ENCODE measurements at regions not wholly inside any gene's neighbourhood (a gene's known extent, or its start where the extent isn't known, plus 50 kb on each side); places are given as distances from the start of the nearest gene placed in this dataset.
"Not testable (repeated sequence)": the region's sequence is repeated elsewhere in the genome, so short reads cannot be mapped to it uniquely, and the experiment has no call there.

DNA sequence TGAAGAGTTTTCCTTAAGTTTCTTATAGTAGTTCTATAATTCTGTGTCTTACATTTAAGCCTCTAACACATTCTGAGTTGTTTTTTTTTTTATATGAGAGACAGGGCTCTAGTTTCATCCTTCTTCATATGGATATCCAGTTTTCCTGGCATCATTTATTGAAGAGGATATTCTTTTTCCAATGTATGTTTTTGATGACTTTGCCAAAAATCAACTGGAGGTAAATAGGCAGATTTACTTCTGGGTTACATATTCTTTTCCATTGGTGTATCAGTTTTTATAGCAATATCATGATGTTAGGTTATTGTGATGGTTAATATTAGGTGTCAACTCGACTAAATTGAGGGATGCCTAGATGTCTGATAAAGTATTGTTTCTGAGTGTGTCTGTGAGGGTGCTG is 650.7 kb upstream of the GRID2 start:
- Histone ChIP-seq H3K4me1 (no peaks in the 10 kb centered on the region), H3K27ac (no peak overlapping the region), H3K27me3 (replicated peaks in 1 of 7) (no peaks in the 10 kb centered on the region), H3K36me3 (no peaks in the 10 kb centered on the region), H3K4me3 (no peak overlapping the region), H3K9me3 (no peaks in the 10 kb centered on the region)
- intact Hi-C loops (cut with DNase I; ENCODE audit: low total_unique reads), result no loop called here
- no peak for DNase-seq
- no peak for TF ChIP-seq POLR2AphosphoS5 (IDR thresholded peaks at IDR 0.05)
- 33 to 81% (median 68%) methylated on average over 1 of the region's 1 CpG for WGBS, 5 donors

DNA sequence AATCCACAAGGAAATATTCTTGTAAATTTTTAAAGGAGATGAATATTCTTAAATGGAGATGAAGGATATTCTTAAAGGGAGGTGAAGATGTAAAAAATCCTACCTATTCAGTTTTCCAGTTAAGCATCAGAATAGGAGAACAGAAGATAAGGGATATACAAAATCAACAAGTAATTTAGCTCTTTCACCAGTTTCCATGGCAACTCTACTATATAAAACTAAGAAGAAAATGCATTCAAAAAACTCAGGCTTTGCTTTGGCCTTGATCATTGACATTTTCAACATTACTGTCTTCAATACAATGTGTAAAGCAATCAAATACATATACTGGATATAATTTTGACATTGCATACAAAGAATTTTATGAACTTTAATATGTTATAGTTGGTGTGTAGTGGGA is 622.7 kb upstream of the GRID2 start:
- Histone ChIP-seq H3K27ac (no peak overlapping the region), H3K36me3 (no peaks in the 10 kb centered on the region), H3K9me3 (peaks cover 0 to 23% (median 3%) of the 10 kb centered on the region in 8 donors), H3K4me1 (no peaks in the 10 kb centered on the region), H3K27me3 (replicated peaks in 1 of 7) (no peaks in the 10 kb centered on the region), H3K4me3 (no peak overlapping the region)
- no peak for DNase-seq
- TF ChIP-seq POLR2A (IDR thresholded peaks at IDR 0.05) (no peak), POLR2AphosphoS5 (IDR thresholded peaks at IDR 0.05) (no peak)
- TF ChIP-seq, protein P1, sequence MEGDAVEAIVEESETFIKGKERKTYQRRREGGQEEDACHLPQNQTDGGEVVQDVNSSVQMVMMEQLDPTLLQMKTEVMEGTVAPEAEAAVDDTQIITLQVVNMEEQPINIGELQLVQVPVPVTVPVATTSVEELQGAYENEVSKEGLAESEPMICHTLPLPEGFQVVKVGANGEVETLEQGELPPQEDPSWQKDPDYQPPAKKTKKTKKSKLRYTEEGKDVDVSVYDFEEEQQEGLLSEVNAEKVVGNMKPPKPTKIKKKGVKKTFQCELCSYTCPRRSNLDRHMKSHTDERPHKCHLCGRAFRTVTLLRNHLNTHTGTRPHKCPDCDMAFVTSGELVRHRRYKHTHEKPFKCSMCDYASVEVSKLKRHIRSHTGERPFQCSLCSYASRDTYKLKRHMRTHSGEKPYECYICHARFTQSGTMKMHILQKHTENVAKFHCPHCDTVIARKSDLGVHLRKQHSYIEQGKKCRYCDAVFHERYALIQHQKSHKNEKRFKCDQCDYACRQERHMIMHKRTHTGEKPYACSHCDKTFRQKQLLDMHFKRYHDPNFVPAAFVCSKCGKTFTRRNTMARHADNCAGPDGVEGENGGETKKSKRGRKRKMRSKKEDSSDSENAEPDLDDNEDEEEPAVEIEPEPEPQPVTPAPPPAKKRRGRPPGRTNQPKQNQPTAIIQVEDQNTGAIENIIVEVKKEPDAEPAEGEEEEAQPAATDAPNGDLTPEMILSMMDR (IDR thresholded peaks at IDR 0.05 in 8 of 11, conservative IDR thresholded peaks at IDR 0.05 in 3 of 11), result no peak
- intact Hi-C loops (cut with DNase I; ENCODE audit: low total_unique reads), result no loop called here

DNA sequence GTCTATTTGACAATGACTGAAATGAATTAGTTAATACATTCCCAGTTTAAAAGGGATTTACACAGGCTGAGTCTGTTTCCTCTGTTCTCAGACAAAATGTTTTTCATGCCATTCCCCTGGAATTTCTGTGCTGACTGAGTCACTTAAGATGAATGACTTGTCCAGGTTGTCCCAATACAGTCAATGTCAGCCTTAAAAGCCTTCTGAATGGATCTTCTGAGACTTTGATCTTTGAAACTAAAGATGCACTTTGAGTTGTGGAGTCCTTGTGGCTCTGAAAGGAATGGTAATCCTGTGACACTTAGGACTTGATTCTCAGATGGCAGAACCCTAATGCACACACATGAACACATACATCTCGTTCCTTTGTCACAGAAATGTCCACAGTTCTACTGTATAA is 622.2 kb upstream of the GRID2 start:
- H3K9me3 ChIP-seq, result peaks cover 0 to 22% (median 3%) of the 10 kb centered on the region in 8 donors
- H3K4me1 ChIP-seq, result no peaks in the 10 kb centered on the region
- TF ChIP-seq POLR2AphosphoS5 (IDR thresholded peaks at IDR 0.05) (no peak), POLR2A (IDR thresholded peaks at IDR 0.05) (no peak)
- TF ChIP-seq, protein P1 (IDR thresholded peaks at IDR 0.05 in 8 of 11, conservative IDR thresholded peaks at IDR 0.05 in 3 of 11), result no peak
- no peaks in the 10 kb centered on the region for H3K36me3 ChIP-seq
- no peaks in the 10 kb centered on the region for H3K27me3 ChIP-seq (replicated peaks in 1 of 7)
- no peak overlapping the region for H3K4me3 ChIP-seq
- H3K27ac ChIP-seq, result no peak overlapping the region
- intact Hi-C loops (cut with DNase I; ENCODE audit: low total_unique reads), result no loop called here
- whole genome bisulfite sequencing, 5 donors, result 35 to 63% (median 46%) methylated on average over 1 of the region's 1 CpG
- no peak for DNase-seq

DNA sequence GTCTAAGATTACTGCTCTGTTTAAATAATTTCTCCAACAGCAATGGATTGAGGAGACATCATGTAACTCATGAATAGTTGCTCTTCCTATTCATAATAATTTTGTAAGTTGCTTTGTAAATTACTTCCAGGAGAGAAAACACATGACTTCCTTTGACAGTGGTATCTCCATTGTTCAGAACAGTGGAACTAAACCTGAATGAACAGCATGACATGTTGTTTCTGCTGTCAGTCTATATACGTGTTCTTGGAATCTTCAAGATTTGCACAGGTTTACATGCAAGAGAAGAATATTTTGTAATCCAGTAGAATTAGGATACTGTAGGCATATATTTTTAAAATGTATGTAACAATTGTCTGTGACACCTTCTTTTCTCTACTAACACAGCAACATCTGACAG is 618.8 kb upstream of the GRID2 start:
- Histone ChIP-seq H3K36me3 (no peaks in the 10 kb centered on the region), H3K4me3 (no peak overlapping the region), H3K9me3 (no peaks in the 10 kb centered on the region), H3K27me3 (replicated peaks in 1 of 7) (no peaks in the 10 kb centered on the region), H3K27ac (no peak overlapping the region), H3K4me1 (no peaks in the 10 kb centered on the region)
- no peak for DNase-seq
- 53 to 75% (median 67%) methylated on average over 1 of the region's 1 CpG for WGBS, 5 donors
- TF ChIP-seq POLR2A (IDR thresholded peaks at IDR 0.05), result no peak
- TF ChIP-seq, protein P1 (IDR thresholded peaks at IDR 0.05 in 8 of 11, conservative IDR thresholded peaks at IDR 0.05 in 3 of 11), result no peak
- no peak for TF ChIP-seq POLR2AphosphoS5 (IDR thresholded peaks at IDR 0.05)
- intact Hi-C loops (cut with DNase I; ENCODE audit: low total_unique reads), result no loop called here

DNA sequence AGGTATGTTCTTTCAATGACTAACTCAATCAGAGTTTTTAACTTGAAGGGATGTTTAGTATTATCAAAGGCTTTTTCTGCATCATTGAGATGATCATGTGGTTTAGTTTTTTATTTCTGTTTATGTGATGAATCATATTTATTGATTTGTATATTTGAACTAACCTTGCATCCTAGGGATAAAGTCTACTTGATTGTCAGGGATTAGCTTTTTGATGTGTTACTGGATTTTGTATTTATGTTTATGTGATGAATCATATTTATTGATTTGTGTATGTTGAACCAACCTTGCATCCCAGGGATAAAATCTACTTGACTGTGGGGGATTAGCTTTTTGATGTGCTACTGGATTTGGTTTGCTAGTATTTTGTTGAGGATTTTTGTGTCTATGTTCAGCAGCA is 615.4 kb upstream of the GRID2 start:
- H3K4me3 ChIP-seq, result no peak overlapping the region
- no peaks in the 10 kb centered on the region for H3K4me1 ChIP-seq
- DNase-seq, result no peak
- intact Hi-C loops (cut with DNase I; ENCODE audit: low total_unique reads), result no loop called here
- H3K27ac ChIP-seq, result no peak overlapping the region
- no peaks in the 10 kb centered on the region for H3K27me3 ChIP-seq (replicated peaks in 1 of 7)
- TF ChIP-seq POLR2A (IDR thresholded peaks at IDR 0.05) (no peak), POLR2AphosphoS5 (IDR thresholded peaks at IDR 0.05) (no peak)
- TF ChIP-seq, protein P1 (IDR thresholded peaks at IDR 0.05 in 8 of 11, conservative IDR thresholded peaks at IDR 0.05 in 3 of 11), result no peak
- H3K9me3 ChIP-seq, result peaks cover 0 to 9% (median 3%) of the 10 kb centered on the region in 8 donors
- no peaks in the 10 kb centered on the region for H3K36me3 ChIP-seq

DNA sequence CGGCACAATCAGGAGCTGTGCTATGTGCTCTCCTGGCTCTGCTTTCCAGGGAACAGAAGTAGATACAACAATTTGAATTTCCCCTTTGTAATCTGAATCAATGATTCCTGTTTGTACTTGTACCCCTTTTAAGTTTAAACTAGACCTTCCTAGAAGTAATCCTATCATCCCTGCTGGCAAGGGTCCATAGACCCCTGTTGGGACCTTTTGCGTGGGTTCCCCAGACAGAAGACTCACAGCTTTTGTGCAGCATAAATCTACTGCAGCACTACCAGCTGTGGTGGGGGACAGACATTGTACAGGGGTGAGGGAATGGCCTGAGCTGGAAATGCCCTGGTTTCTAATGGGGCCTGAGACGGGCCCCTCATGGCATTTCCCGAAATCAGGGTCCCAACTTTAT is 604.1 kb upstream of the GRID2 start:
- 48 to 72% (median 56%) methylated on average over 4 of the region's 4 CpGs for WGBS, 5 donors
- DNase-seq; H3K27ac ChIP-seq; intact Hi-C loops (cut with DNase I; ENCODE audit: low total_unique reads); H3K36me3 ChIP-seq; H3K4me1 ChIP-seq; H3K4me3 ChIP-seq; H3K27me3 ChIP-seq (replicated peaks in 1 of 7): not testable (repeated sequence)
- peaks cover 0 to 20% (median 9%) of the 10 kb centered on the region in 8 donors for H3K9me3 ChIP-seq

Measured in spleen (tissue), 11 donors.